LNCAP (cell line): ENCODE measurements at regions not wholly inside any gene's neighbourhood (a gene's known extent, or its start where the extent isn't known, plus 50 kb on each side); places are given as distances from the start of the nearest gene placed in this dataset.

Experiments used
- TF ChIP-seq, protein P1 (sequence below): fragments of 450-650 bp; IDR thresholded peaks from 2 replicates; pipeline ENCODE4 v1.5.1; 2017; ENCODE audit warnings: mild to moderate bottlenecking

DNA sequence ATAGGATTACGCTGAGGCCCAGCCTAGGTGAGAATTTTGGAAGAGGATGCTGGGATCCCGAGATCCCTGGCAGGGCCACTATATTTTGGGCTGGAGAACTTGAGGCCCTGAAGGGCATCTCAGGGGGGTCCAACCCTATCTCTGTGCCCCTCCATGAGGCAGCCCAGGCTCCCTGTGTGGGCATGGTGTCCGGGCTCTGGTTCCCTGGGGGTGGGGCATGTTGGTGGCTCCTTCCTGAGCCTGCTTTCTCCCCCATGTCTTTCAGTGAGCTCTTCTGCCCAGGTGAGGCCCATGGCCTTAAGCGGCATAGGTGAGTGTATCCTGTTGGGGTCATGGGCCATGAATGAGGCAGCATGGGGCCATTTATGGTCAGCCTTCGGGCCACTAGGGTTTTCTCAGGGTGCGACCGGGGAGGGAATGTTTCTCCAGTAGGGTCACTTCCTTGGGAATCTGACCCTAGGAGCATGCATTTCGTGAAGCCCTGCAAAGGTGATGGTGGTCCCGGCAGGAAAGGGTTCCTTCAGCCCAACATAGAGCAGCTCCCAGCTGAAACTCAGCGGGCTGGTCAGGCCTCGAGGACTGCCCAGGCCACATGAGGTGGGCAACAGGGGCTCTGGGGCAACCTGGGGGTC, 191.3 kb downstream of the UBE3A start:
- TF ChIP-seq, protein P1, sequence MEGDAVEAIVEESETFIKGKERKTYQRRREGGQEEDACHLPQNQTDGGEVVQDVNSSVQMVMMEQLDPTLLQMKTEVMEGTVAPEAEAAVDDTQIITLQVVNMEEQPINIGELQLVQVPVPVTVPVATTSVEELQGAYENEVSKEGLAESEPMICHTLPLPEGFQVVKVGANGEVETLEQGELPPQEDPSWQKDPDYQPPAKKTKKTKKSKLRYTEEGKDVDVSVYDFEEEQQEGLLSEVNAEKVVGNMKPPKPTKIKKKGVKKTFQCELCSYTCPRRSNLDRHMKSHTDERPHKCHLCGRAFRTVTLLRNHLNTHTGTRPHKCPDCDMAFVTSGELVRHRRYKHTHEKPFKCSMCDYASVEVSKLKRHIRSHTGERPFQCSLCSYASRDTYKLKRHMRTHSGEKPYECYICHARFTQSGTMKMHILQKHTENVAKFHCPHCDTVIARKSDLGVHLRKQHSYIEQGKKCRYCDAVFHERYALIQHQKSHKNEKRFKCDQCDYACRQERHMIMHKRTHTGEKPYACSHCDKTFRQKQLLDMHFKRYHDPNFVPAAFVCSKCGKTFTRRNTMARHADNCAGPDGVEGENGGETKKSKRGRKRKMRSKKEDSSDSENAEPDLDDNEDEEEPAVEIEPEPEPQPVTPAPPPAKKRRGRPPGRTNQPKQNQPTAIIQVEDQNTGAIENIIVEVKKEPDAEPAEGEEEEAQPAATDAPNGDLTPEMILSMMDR, result no peak

DNA sequence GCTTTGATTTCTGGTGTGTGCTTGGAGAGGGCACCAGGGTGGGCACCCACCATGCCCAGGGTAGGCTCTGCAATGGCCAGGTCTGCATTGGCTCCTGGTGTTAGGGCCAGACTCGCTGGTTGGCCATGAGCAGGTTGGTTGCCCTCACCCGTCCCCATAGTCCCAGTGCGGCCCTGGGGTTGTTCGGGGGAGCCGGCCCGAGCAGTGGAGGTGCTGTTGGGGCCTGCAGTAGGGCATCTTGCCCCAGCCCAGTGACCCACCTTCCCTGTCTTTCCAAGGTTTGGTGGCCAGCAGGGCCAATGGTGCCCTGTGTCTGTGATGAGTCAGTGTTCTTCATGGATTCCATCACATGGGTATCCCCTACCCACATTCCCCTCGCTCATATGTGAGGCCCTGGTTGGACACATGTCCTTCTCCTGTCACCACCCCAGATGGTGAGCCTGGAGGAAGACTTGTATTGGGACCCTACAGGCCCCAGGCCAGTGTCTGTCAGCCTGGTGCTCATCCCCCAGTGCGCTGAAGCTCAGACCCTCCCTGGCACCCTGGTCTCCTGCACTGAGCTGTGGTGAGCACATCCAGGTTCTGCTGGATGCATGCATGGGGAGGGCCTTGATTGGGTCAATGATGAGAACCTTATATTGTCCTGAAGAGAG, 190.1 kb downstream of the UBE3A start:
- TF ChIP-seq, protein P1, result no peak

DNA sequence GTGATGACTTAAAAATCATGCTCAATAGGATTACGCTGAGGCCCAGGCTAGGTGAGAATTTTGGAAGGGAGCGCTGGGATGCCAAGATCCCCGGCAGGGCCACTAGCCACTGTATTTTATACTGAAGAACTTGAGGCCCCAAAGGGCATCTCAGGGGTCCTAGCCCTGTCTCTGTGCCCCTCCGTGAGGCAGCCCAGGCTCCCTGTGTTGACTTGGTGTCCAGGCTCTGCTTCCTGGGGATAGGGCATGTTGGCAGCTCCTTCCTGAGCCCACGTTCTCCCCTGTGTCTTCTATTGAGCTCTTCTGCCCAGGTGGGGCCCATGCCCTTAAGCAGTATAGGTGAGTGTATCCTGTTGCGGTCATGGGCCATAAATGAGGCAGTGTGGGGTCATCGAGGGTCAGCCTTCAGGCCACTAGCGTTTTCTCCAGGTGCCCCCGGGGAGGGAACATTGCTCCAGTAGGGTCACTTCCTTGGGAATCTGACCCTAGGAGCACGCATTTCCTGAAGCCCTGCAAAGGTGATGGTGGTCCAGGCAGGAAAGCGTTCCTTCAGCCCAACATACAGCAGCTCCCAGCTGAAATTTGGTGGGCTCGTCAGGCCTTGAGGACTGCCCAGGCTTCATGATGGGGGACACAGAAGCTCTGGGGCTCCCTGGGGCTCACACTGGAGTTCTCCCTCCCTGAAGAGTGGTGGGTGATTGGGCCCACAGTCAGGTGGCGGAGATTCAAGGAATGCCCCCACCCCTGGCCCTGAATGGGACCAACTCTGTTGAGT, 189.4 kb downstream of the UBE3A start:
- TF ChIP-seq, protein P1, result no peak

DNA sequence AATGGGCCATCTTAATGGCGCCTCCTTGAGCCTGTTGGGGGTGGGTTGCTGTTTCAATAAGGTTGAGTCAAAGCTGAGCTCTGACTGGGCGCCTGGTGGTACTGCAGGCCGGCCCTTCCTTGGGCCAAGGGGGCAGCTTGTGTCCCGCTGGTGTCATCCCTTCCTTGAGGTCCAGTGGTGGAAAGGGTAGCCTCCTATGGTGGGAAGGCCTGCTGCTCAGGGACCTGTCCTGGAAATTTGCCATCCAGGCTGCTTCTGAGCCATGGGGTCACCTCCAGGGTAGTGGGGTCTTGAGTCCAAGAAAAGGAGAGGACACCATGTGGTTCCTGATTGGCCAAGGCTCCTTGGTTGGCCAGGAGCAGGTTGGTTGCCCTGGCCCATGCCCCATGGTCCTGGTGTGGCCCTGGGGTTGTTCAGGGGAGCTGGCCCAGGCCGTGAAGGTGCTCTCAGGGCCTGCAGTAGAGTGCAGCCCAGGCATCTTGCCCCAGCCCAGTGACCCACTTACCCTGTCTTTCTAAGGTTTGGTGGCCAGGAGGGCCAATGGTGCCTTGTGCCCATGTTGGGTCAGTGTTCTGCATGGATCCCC, 188.7 kb downstream of the UBE3A start:
- TF ChIP-seq, protein P1, result no peak

DNA sequence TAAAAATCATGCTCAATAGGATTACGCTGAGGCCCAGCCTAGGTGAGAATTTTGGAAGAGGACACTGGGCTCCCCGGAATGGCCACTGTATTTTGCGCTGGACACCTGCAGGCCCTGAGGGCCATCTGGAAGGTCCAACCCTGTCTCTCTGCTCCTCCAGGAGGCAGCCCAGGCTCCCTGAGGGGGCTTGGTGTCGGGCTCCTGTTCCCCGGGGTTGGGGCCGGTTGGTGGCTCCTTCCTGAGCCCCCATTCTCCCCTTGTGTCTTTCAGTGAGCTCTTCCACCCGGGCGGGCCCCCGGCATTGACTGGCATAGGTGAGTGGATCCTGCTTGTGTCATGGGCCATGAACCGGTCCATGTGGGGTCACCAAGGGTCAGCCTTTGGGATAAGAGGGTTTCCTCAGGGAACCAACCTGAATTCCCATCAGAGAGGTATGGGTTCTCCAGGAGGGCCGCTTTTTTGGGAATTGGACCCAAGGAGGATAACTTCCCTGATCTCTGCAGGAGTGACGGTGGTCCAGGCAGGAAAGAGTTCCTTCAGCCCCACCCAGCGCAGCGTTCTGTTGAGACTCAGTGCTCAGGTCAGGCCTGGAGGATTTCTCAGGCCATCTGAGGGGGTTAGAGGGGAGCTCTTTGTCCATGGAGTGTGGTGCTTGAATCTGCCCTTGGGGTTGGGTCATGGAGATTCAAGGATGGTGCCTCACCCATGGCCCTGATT, 187.8 kb downstream of the UBE3A start:
- TF ChIP-seq, protein P1, result no peak

DNA sequence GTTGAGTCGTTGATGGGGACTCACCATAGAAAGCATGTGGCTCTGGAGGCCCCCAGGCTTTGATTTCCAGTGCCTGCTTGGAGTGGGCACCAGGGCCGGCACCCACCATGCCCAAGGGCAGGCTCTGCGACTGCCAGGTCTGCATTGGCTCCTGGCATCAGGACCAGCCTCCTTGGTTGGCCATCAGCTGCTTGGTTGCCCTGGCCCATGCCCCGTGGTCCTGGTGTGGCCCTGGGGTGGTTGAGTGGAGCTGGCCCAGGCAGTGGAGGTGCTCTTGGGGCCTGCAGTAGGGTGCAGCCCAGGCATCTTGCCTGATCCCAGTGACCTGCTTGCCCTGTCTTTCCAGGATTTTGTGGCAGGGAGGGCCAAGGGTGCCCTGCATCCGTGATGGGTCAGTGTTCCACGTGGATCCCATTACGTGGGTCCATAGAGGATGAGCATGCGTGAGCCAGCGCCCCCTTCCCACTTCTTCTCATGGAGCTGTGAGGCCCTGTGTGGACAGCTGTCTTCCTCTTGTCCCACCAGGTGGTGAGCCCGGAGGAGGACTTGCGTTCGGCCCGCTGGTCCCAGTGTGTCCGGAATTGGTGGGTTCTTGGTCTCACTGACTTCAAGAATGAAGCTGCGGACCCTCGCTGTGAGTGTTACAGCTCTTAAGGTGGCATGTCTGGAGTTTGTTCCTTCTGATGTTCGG, 187.0 kb downstream of the UBE3A start:
- TF ChIP-seq, protein P1, result no peak

DNA sequence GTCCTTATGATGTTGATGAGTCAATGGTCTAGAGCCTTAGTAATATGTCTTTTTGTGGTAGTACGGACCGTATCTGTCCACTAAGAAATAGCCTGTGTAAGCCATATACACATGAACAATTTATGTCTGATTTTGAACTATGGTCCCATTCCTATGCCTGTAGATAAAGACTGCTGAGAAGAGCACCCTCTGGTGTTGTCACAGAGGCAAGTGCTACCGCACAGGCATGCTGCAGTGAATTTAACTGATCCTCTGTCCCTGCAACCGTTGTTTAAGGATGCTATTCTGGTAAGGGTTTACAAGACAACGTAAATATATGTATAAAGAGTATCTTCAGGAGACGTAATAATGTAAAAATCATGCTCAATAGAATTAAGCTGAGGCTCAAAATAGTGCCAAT, 170.7 kb downstream of the UBE3A start:
- TF ChIP-seq, protein P1, result peak; percentile 66
